Activated B cell treated with CpG ODN at 0.5 μM for 24 hours (primary cell): ENCODE measurements at regions not wholly inside any gene's neighbourhood (a gene's known extent, or its start where the extent isn't known, plus 50 kb on each side); places are given as distances from the start of the nearest gene placed in this dataset.

Source experiments
- ATAC-seq: fragments of 200-7000 bp; cut with Tn5 transposase; one replicate; pipeline ENCODE4 v1.10.0; 2021; ENCODE audit warnings: low read depth, mild to moderate bottlenecking, moderate library complexity
- CTCF ChIA-PET: fragments of 350-600 bp; sonication (Branson Sonifier 250); formaldehyde crosslinking; loops from one replicate; lab custom pipeline; 2021; ENCODE audit warnings: antibody characterized with exemption; lab: Charles Lee
- POLR2A ChIA-PET: fragments of 350-600 bp; sonication (Branson Sonifier 250); formaldehyde crosslinking; loops from one replicate; lab custom pipeline; 2021; ENCODE audit warnings: antibody characterized with exemption; lab: Charles Lee
- DNase-seq: peaks from one replicate; pipeline ENCODE4 v3.0.0; 2022
- H3K27ac Mint-ChIP-seq: one replicate; pipeline ENCODE4 v1.8.0; 2020; ENCODE audit warnings: mixed read lengths
- H3K27me3 Mint-ChIP-seq: one replicate; pipeline ENCODE4 v1.8.0; 2021; ENCODE audit warnings: mixed read lengths
- H3K36me3 Mint-ChIP-seq: one replicate; pipeline ENCODE4 v1.8.0; 2021; ENCODE audit warnings: low read depth, mixed read lengths
- H3K4me1 Mint-ChIP-seq: one replicate; pipeline ENCODE4 v1.8.0; 2021; ENCODE audit warnings: mixed read lengths
- H3K4me3 Mint-ChIP-seq: one replicate; pipeline ENCODE4 v1.8.0; 2020; ENCODE audit warnings: mild to moderate bottlenecking, mixed read lengths
- H3K9me3 Mint-ChIP-seq: one replicate; pipeline ENCODE4 v1.8.0; 2020; ENCODE audit warnings: mixed read lengths
- CTCF ChIP-seq: fragments of 200-600 bp; IDR thresholded peaks from one replicate; pipeline ENCODE4 v1.8.0; 2022; ENCODE audit warnings: antibody characterized with exemption, mild to moderate bottlenecking
- intact Hi-C: fragments of 100-400 bp; cut with micrococcal nuclease; formaldehyde crosslinking; loops from one replicate; pipeline ENCODE4 v1.15.1; 2024

GRCh38 chr2:17079262-17079661 is 413.6 kb upstream of the CYRIA start:
- peaks cover 18% of the 10 kb centered on the region for H3K9me3 Mint-ChIP-seq
- DNase-seq (no peak), ATAC-seq (no peak)
- intact Hi-C loops = no loop called here
- H3K36me3 Mint-ChIP-seq = peaks cover 8% of the 10 kb centered on the region
- no peak for TF ChIP-seq CTCF
- H3K27ac Mint-ChIP-seq = no peak overlapping the region
- H3K27me3 Mint-ChIP-seq = no peaks in the 10 kb centered on the region
- H3K4me3 Mint-ChIP-seq = no peak overlapping the region
- POLR2A ChIA-PET = no interaction called here
- CTCF ChIA-PET = no interaction called here
- H3K4me1 Mint-ChIP-seq = no peaks in the 10 kb centered on the region

GRCh38 chr2:17076533-17076932 is 410.9 kb upstream of the CYRIA start:
- no peak overlapping the region for H3K4me3 Mint-ChIP-seq
- ATAC-seq (no peak), DNase-seq (no peak)
- no peak for TF ChIP-seq CTCF
- H3K4me1 Mint-ChIP-seq = no peaks in the 10 kb centered on the region
- ChIA-PET CTCF (interaction anchor here (1.3 kb wide), 1 partner anchor 8 kb away, joined by 3 read pairs; no protein-coding TSS in a partner anchor), POLR2A (no interaction called here)
- H3K36me3 Mint-ChIP-seq = peaks cover 11% of the 10 kb centered on the region
- intact Hi-C loops = no loop called here
- H3K27ac Mint-ChIP-seq = no peak overlapping the region
- peaks cover 27% of the 10 kb centered on the region for H3K9me3 Mint-ChIP-seq
- no peaks in the 10 kb centered on the region for H3K27me3 Mint-ChIP-seq

GRCh38 chr2:17070711-17071110 is 405.1 kb upstream of the CYRIA start:
- intact Hi-C loops = no loop called here
- POLR2A ChIA-PET = no interaction called here

GRCh38 chr2:17069564-17069963 is 403.9 kb upstream of the CYRIA start:
- Mint-ChIP-seq H3K4me3 (no peak overlapping the region), H3K27me3 (no peaks in the 10 kb centered on the region), H3K9me3 (peaks cover 14% of the 10 kb centered on the region), H3K27ac (no peak overlapping the region), H3K4me1 (no peaks in the 10 kb centered on the region), H3K36me3 (peaks cover 4% of the 10 kb centered on the region)
- DNase-seq = no peak
- POLR2A ChIA-PET = no interaction called here
- TF ChIP-seq CTCF = no peak
- intact Hi-C loops = no loop called here
- no peak for ATAC-seq
- CTCF ChIA-PET = no interaction called here

More at GRCh38 chr2:17070711-17071110, 405.1 kb upstream of the CYRIA start:
- Mint-ChIP-seq H3K4me1 (no peaks in the 10 kb centered on the region), H3K36me3 (peaks cover 4% of the 10 kb centered on the region), H3K27me3 (no peaks in the 10 kb centered on the region), H3K27ac (no peak overlapping the region), H3K9me3 (peaks cover 14% of the 10 kb centered on the region), H3K4me3 (no peak overlapping the region)
- DNase-seq = no peak
- CTCF ChIA-PET = no interaction called here
- TF ChIP-seq CTCF = no peak
- no peak for ATAC-seq

- ATAC-seq = no peak
- no peak for TF ChIP-seq CTCF
- Mint-ChIP-seq H3K4me1 (no peaks in the 10 kb centered on the region), H3K9me3 (peaks cover 14% of the 10 kb centered on the region), H3K4me3 (no peak overlapping the region), H3K27me3 (no peaks in the 10 kb centered on the region), H3K36me3 (peaks cover 4% of the 10 kb centered on the region), H3K27ac (no peak overlapping the region)
- POLR2A ChIA-PET = no interaction called here
- CTCF ChIA-PET = interaction anchor here (1.0 kb wide), 1 partner anchor 9 kb away, joined by 3 read pairs; no protein-coding TSS in a partner anchor
- DNase-seq = no peak
- intact Hi-C loops = no loop called here
Observed at GRCh38 chr2:17068021-17068420, 402.4 kb upstream of the CYRIA start.
